Stimulated activated CD8-positive, alpha-beta memory T cell treated with anti-CD3 and anti-CD28 coated beads, Interleukin-12 subunit alpha, Interleukin-12 subunit beta, amount 100 ng/mL, for 24 hours (primary cell): ENCODE measurements at regions not wholly inside any gene's neighbourhood (a gene's known extent, or its start where the extent isn't known, plus 50 kb on each side); places are given as distances from the start of the nearest gene placed in this dataset.
"Not testable (repeated sequence)": the region's sequence is repeated elsewhere in the genome, so short reads cannot be mapped to it uniquely, and the experiment has no call there.

Experiments used
- DNase-seq: peaks from one replicate; pipeline ENCODE4 v3.0.0-alpha.2; 2020; ENCODE audit errors: extremely low read depth

DNA sequence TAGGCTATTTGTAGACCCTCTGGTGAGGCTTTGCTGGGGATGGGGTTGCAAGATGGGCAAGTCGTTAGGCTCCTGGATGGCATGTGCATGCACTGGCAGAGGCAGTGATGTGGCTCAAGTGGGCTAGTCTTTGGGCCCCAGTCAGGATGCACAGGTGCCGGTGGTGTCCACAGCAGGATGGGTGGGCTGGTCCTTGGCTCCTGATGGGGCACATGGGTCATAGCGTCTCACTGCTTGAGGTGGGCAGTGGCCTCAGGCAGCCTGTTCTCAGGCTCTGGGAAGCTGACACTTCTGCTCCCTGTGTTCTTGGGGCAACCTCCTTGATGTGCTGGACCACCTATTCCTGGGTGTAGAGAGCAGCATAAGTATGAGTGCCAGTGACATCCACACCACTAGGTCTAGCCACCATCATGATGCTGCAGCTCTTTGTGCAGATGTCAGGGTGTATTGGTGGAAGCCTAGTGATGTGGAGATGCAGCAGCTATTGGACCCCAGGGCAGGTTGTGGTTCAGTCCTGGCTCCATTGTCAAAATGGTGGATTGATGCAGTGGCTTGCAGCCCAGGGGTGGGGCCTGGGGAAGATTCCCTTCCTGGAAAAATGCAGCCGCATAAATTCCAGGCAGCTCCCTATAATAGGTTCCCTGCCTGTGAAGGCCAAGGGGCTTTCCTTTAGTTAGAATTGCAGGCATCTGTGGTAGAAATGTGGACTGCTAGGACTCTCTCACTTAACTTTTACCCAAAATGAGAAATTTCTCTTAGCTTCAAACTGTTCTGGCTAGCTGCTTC, 742.5 kb upstream of the MDGA2 start:
- no peak for DNase-seq

- DNase-seq, result no peak
These were observed 725.9 kb upstream of the MDGA2 start for GRCh38 chr14:48401321-48401720.

DNA sequence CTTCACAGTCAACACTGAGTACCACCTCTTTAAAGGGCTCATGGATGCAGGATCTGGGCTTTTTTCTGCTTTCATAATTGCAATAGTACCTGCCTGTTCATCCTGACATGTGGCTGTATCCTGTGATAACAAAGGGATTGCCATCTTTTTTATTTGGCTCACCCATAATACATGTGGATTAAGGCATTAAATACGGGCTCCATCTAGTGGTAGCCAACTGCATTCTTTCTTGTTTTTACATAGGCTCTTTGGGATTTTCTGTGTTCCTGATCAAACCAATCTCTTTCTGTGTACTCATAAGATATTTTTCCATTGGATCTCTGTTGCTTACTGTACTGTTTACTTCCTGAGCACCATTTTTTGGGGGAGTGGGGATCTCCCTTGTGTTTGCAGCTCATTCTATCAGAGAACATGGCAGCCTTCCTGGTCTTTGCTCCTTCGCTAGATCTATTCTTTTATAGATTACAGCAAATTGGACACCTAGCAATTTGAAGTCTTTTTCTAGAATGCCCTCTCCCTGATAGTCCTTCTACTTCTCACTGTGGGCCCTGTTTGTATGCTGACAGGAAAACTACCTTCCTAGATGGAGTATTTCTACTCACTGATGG, 723.4 kb upstream of the MDGA2 start:
- DNase-seq, result no peak

GRCh38 chr14:48391661-48392060, 716.3 kb upstream of the MDGA2 start:
- DNase-seq, result no peak

GRCh38 chr14:48390346-48390745, 714.9 kb upstream of the MDGA2 start:
- no peak for DNase-seq

DNA sequence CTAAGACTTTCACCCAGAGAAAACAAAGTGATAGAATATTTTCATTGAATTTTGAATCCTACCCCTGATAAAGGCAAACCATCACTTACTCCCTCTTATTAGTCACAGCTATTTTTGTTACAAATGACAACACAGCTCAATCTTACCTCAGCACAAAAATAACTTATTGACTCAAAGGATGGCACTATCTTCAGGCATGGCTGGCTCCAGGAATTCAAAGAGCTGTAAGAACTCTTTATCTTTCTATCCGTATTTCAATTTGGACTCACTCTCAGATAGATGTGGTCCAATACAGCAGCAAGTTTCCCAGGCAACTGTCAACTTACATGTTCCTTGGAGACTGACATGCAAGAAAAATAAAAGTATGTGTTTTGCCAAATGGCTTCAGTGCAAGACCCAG, 709.4 kb upstream of the MDGA2 start:
- DNase-seq, result no peak

GRCh38 chr14:48382961-48383360, 707.6 kb upstream of the MDGA2 start:
- no peak for DNase-seq

DNA sequence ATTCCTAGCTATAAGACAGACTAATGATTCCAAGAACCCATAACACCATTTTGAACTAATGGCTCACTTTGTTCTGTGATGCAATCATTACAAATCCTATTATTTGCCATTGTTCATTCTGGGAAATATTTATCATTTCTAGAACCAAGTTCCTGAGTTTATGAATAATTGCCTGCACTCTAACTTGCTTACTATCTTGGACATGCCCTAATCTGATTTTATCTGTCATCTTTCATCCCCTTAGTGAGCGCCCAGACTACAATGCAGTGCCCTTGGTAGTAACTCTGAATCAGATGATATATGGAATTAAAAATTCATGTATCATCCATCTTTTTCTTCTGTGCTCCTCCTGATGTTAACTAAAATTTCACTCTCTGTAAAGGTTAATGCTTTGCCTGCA, 703.1 kb upstream of the MDGA2 start:
- no peak for DNase-seq

- DNase-seq, result no peak
These were observed 698.6 kb upstream of the MDGA2 start for GRCh38 chr14:48373981-48374380.

GRCh38 chr14:48350971-48351370, 675.6 kb upstream of the MDGA2 start:
- DNase-seq, result no peak

DNA sequence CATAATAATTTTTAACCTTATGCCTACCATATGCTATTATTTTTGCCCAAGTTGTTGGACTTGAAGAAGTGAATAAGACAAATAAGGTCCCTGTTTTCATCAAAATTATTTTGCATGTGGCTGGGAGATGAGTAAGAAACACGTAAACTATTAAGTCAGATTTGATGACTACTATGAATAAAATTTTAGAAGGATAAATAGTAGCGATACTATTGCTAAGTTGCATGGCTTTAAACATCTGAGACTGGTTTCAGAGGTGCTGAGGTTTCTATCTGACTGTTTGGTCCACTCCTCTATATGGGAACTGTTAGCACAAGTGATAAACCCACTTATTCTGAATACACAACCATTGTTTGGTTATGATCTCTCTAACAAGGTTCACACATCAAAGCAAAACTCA, 674.3 kb upstream of the MDGA2 start:
- no peak for DNase-seq

- no peak for DNase-seq
These were observed 665.7 kb upstream of the MDGA2 start for GRCh38 chr14:48341069-48341468.

GRCh38 chr14:48333221-48333920, 658.0 kb upstream of the MDGA2 start:
- DNase-seq, result no peak

- DNase-seq, result no peak
These were observed 656.0 kb upstream of the MDGA2 start for GRCh38 chr14:48331421-48331820.

DNA sequence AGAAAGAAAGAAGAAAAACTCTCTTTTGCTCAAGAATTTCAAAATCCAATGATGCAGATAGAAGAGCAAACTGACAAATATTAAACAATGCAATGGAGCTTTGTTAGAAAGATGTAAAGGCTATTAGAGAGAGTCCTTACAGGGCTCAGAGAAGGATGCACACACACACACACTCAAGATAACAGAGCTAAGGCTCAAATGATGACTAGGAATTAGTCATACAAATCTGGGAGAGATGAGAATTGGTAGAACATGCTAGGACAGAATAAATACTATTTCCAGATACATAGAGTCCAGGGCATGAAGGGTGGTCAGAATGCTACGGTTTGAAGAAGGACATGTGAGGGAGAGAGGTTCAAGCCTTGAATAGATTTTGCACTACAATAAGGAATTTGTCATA, 650.1 kb upstream of the MDGA2 start:
- DNase-seq, result no peak

GRCh38 chr14:48323665-48324064, 648.3 kb upstream of the MDGA2 start:
- DNase-seq, result no peak

- no peak for DNase-seq
These were observed 644.4 kb upstream of the MDGA2 start for GRCh38 chr14:48319823-48320222.

- no peak for DNase-seq
These were observed 629.3 kb upstream of the MDGA2 start for GRCh38 chr14:48304729-48305128.

GRCh38 chr14:48289701-48290100, 614.3 kb upstream of the MDGA2 start:
- no peak for DNase-seq

GRCh38 chr14:48285217-48285616, 609.8 kb upstream of the MDGA2 start:
- DNase-seq, result not testable (repeated sequence)

DNA sequence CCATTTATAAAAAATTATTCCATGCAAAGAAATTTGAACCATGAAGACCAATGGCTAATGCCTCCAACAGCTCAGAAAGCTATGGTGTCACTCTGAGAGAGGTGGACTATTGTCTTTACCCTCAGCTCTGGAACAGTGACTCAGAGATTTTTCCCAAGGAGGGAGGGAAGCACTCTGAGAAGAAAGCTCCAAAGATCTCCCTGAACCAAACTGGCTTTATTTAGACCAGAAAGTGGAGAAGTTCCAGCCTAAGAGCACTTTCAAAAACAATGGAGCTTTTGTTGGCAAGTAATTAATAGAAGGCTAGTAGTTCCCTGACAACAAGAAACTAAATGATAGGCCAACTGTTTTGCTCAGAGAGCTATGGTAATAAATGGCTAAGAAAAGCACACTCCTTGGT, 599.9 kb upstream of the MDGA2 start:
- DNase-seq, result no peak

DNA sequence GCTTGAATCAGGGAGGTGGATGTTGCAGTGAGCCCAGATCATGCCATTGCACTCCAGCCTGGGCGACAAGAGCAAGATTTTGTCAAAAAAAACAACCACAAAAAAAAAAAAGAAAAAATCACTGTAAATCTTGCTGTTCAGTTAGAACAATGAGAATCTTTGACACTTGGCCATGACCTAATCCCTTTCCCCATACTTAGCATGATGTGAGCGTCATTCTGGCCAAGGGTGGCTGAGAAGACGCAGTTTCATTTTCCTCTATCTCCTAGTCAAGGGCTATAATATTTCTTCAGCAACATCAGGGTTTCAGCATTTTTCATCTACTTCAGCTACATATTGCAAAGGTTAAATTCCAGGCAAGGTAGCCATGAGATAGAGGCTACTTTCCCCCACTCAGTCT, 599.4 kb upstream of the MDGA2 start:
- DNase-seq, result no peak

- DNase-seq, result not testable (repeated sequence)
These were observed 592.5 kb upstream of the MDGA2 start for GRCh38 chr14:48267926-48268325.
